ENCODE measurements at regions not wholly inside any gene's neighbourhood (a gene's known extent, or its start where the extent isn't known, plus 50 kb on each side); places are given as distances from the start of the nearest gene placed in this dataset.

GRCh38 chr1:201603613-201604232 lies 64.8 kb downstream of the NAV1 start:
- Histone ChIP-seq H3K4me3 (ENCODE audit: low read depth, low read length) (no peak overlapping the region), H3K27me3 (ENCODE audit: control insufficient read depth, insufficient read depth, low read length) (no peaks in the 10 kb centered on the region), H3K36me3 (ENCODE audit: control insufficient read depth, insufficient read depth, low read length) (no peaks in the 10 kb centered on the region), H3K4me2 (ENCODE audit: low read length) (no peak overlapping the region), H3K9me3 (ENCODE audit: control insufficient read depth, low read length) (no peaks in the 10 kb centered on the region), H2AFZ (no peak overlapping the region), H3K4me1 (peaks cover 1% of the 10 kb centered on the region), H3K27ac (no peak overlapping the region), H3K79me2 (no peaks in the 10 kb centered on the region), H3K9ac (no peak overlapping the region)
- no peak for TF ChIP-seq CTCF (IDR thresholded peaks at IDR 0.05)

- Histone ChIP-seq H3K79me2 (no peaks in the 10 kb centered on the region), H3K9ac (no peak overlapping the region), H3K36me3 (ENCODE audit: control insufficient read depth, insufficient read depth, low read length) (no peaks in the 10 kb centered on the region), H3K4me1 (peaks cover 6% of the 10 kb centered on the region), H3K4me3 (ENCODE audit: low read depth, low read length) (no peak overlapping the region), H3K4me2 (ENCODE audit: low read length) (no peak overlapping the region), H3K27me3 (ENCODE audit: control insufficient read depth, insufficient read depth, low read length) (no peaks in the 10 kb centered on the region), H3K9me3 (ENCODE audit: control insufficient read depth, low read length) (no peaks in the 10 kb centered on the region), H3K27ac (no peak overlapping the region), H2AFZ (no peak overlapping the region)
- no peak for TF ChIP-seq CTCF (IDR thresholded peaks at IDR 0.05)
Measured at GRCh38 chr1:201605385-201606010, 66.6 kb downstream of the NAV1 start.

- Histone ChIP-seq H3K9me3 (ENCODE audit: control insufficient read depth, low read length) (no peaks in the 10 kb centered on the region), H3K27ac (no peak overlapping the region), H3K9ac (no peak overlapping the region), H3K4me3 (ENCODE audit: low read depth, low read length) (no peak overlapping the region), H2AFZ (no peak overlapping the region), H3K27me3 (ENCODE audit: control insufficient read depth, insufficient read depth, low read length) (no peaks in the 10 kb centered on the region), H3K36me3 (ENCODE audit: control insufficient read depth, insufficient read depth, low read length) (no peaks in the 10 kb centered on the region), H3K4me2 (ENCODE audit: low read length) (no peak overlapping the region), H3K79me2 (no peaks in the 10 kb centered on the region), H3K4me1 (peaks cover 6% of the 10 kb centered on the region)
- TF ChIP-seq CTCF (IDR thresholded peaks at IDR 0.05), result no peak
Measured at GRCh38 chr1:201606096-201606495, 67.2 kb downstream of the NAV1 start.

- no peak overlapping the region for H3K27ac ChIP-seq
- H3K4me3 ChIP-seq (ENCODE audit: low read depth, low read length), result no peak overlapping the region
- H3K36me3 ChIP-seq (ENCODE audit: control insufficient read depth, insufficient read depth, low read length), result no peaks in the 10 kb centered on the region
- no peaks in the 10 kb centered on the region for H3K27me3 ChIP-seq (ENCODE audit: control insufficient read depth, insufficient read depth, low read length)
- no peaks in the 10 kb centered on the region for H3K9me3 ChIP-seq (ENCODE audit: control insufficient read depth, low read length)
- no peaks in the 10 kb centered on the region for H3K79me2 ChIP-seq
- TF ChIP-seq CTCF (IDR thresholded peaks at IDR 0.05), result no peak
- H3K9ac ChIP-seq, result no peak overlapping the region
- H3K4me1 ChIP-seq, result peaks cover 6% of the 10 kb centered on the region
- H2AFZ ChIP-seq, result no peak overlapping the region
- H3K4me2 ChIP-seq (ENCODE audit: low read length), result no peak overlapping the region
Measured at GRCh38 chr1:201606623-201607022, 67.7 kb downstream of the NAV1 start.
